H1 (cell line): ENCODE measurements at regions not wholly inside any gene's neighbourhood (a gene's known extent, or its start where the extent isn't known, plus 50 kb on each side); places are given as distances from the start of the nearest gene placed in this dataset.

ENCODE experiments used
- CTCF ChIA-PET: fragments of 300-600 bp; sonication (Branson Sonifier 250); formaldehyde crosslinking; loops from one replicate; lab custom pipeline; 2021; ENCODE audit not compliant: partially characterized antibody; lab: Charles Lee
- POLR2A ChIA-PET: fragments of 300-600 bp; sonication (Branson Sonifier 250); formaldehyde crosslinking; loops from one replicate; lab custom pipeline; 2021; ENCODE audit warnings: inconsistent platforms; ENCODE audit not compliant: partially characterized antibody; lab: Charles Lee
- DNase-seq, 2 experiments: peaks; one replicate each; pipeline versions ENCODE4 v3.0.0 to v3.0.0-alpha.2; 2010 to 2022; ENCODE audit warnings: low spot score in 2 of 2, low read depth in 1 of 2, mixed read lengths in 1 of 2
- FAIRE-seq: peaks from 2 replicates; lab custom pipeline; 2011; peaks lifted over from hg19 to GRCh38; lab: Jason Lieb, UNC
- H2AFZ ChIP-seq: 2 replicates; pipeline ENCODE4 v1.8.1; 2012; ENCODE audit warnings: low read length, inconsistent platforms
- H2AK5ac ChIP-seq: 2 replicates; pipeline ENCODE4 v1.6.1; 2013; ENCODE audit warnings: low read depth, low read length
- H2BK120ac ChIP-seq: replicated peaks from 2 replicates; pipeline ENCODE3; 2013; ENCODE audit warnings: low read depth, low read length, inconsistent platforms
- H2BK12ac ChIP-seq: 2 replicates; pipeline ENCODE4 v1.6.1; 2013; ENCODE audit warnings: low read depth, low read length
- H2BK15ac ChIP-seq: 2 replicates; pipeline ENCODE4 v1.6.1; 2013; ENCODE audit warnings: low read length
- H2BK20ac ChIP-seq: 2 replicates; pipeline ENCODE4 v1.6.1; 2013; ENCODE audit warnings: low read length
- H2BK5ac ChIP-seq: 2 replicates; pipeline ENCODE4 v1.6.1; 2013; ENCODE audit warnings: low read depth, low read length
- H3K14ac ChIP-seq: 2 replicates; pipeline ENCODE4 v1.6.1; 2013; ENCODE audit warnings: inconsistent platforms; ENCODE audit not compliant: insufficient read length
- H3K18ac ChIP-seq: 2 replicates; pipeline ENCODE4 v1.6.1; 2013; ENCODE audit warnings: low read length; ENCODE audit errors: extremely low read depth
- H3K23ac ChIP-seq: 2 replicates; pipeline ENCODE4 v1.6.1; 2013; ENCODE audit warnings: inconsistent platforms; ENCODE audit not compliant: insufficient read length
- H3K23me2 ChIP-seq: 2 replicates; pipeline ENCODE4 v1.6.1; 2013; ENCODE audit warnings: low read depth, low read length
- H3K27ac ChIP-seq: 2 replicates; pipeline ENCODE4 v1.6.1; 2011; ENCODE audit warnings: low read depth, low read length, inconsistent platforms
- H3K27me3 ChIP-seq, 4 experiments: replicated peaks in 1 of 4; 1 replicate in 1 of 4; 2 replicates in 3 of 4; pipeline versions ENCODE4 v1.6.1 to v1.8.1; 2011 to 2013; ENCODE audit warnings: low read length in 3 of 4, mild to moderate bottlenecking in 3 of 4, inconsistent platforms in 2 of 4, mixed read lengths in 2 of 4, moderate library complexity in 1 of 4; ENCODE audit not compliant: control insufficient read depth in 3 of 4, insufficient read depth in 3 of 4; ENCODE audit errors: extremely low read depth in 1 of 4
- H3K36me3 ChIP-seq, 4 experiments: 2 replicates each; pipeline versions ENCODE4 v1.6.1 to v1.8.1; 2011 to 2013; ENCODE audit warnings: mild to moderate bottlenecking in 4 of 4, low read length in 3 of 4, moderate library complexity in 2 of 4, control low read depth in 1 of 4, inconsistent platforms in 1 of 4; ENCODE audit not compliant: insufficient read depth in 4 of 4, control insufficient read depth in 2 of 4
- H3K4ac ChIP-seq: replicated peaks from 2 replicates; pipeline ENCODE3; 2013; ENCODE audit warnings: low read length, low read depth, mixed read lengths, inconsistent platforms; ENCODE audit not compliant: insufficient read length
- H3K4me1 ChIP-seq, 4 experiments: replicated peaks in 1 of 4; 1 replicate in 1 of 4; 2 replicates in 3 of 4; pipeline versions ENCODE4 v1.6.1 to v1.8.1; 2011 to 2013; ENCODE audit warnings: low read length in 3 of 4, inconsistent platforms in 2 of 4, mixed read lengths in 1 of 4; ENCODE audit not compliant: insufficient read depth in 4 of 4, control insufficient read depth in 3 of 4
- H3K4me2 ChIP-seq, 2 experiments: 2 replicates each; pipeline versions ENCODE4 v1.6.1 to v1.8.1; 2011 to 2013; ENCODE audit warnings: low read depth in 2 of 2, low read length in 2 of 2, control low read depth in 1 of 2, inconsistent platforms in 1 of 2, mild to moderate bottlenecking in 1 of 2; ENCODE audit not compliant: insufficient read depth in 1 of 2
- H3K4me3 ChIP-seq, 4 experiments: fragments of 200-600, 300-600 bp in 1 of 4; sonication (generic), shearing (Covaris generic), sonication (Bioruptor Twin) in 1 of 4; 2 replicates each; pipeline versions ENCODE4 v1.5.1 to v1.8.1; 2011 to 2016; ENCODE audit warnings: low read length in 4 of 4, low read depth in 3 of 4, control low read depth in 2 of 4, inconsistent platforms in 2 of 4, mild to moderate bottlenecking in 2 of 4, mixed read lengths in 1 of 4, moderate library complexity in 1 of 4; ENCODE audit not compliant: insufficient read depth in 2 of 4; ENCODE audit errors: extremely low read depth in 1 of 4
- H3K56ac ChIP-seq: replicated peaks from 2 replicates; pipeline ENCODE3; 2013; ENCODE audit warnings: low read depth, mild to moderate bottlenecking, mixed read lengths, low read length, inconsistent platforms; ENCODE audit not compliant: insufficient read length
- H3K79me1 ChIP-seq: 2 replicates; pipeline ENCODE4 v1.6.1; 2013; ENCODE audit warnings: low read depth, low read length, control low read depth
- H3K79me2 ChIP-seq, 2 experiments: 2 replicates each; pipeline versions ENCODE4 v1.6.1 to v1.8.1; 2012 to 2013; ENCODE audit warnings: low read length in 2 of 2, mild to moderate bottlenecking in 2 of 2, inconsistent platforms in 1 of 2; ENCODE audit not compliant: insufficient read depth in 2 of 2, control insufficient read depth in 1 of 2
- H3K9ac ChIP-seq, 4 experiments: replicated peaks in 1 of 4; 1 replicate in 1 of 4; 2 replicates in 3 of 4; pipeline versions ENCODE4 v1.6.1 to v1.8.1; 2011 to 2013; ENCODE audit warnings: low read depth in 3 of 4, low read length in 3 of 4, control low read depth in 2 of 4, mild to moderate bottlenecking in 2 of 4, moderate library complexity in 2 of 4, inconsistent platforms in 1 of 4; ENCODE audit errors: extremely low read depth in 1 of 4
- H3K9me3 ChIP-seq, 2 experiments: 2 replicates each; pipeline versions ENCODE4 v1.6.1 to v1.8.1; 2012 to 2013; ENCODE audit warnings: mild to moderate bottlenecking in 2 of 2, moderate library complexity in 2 of 2, control low read depth in 1 of 2, inconsistent platforms in 1 of 2, low read depth in 1 of 2, low read length in 1 of 2, mixed read lengths in 1 of 2; ENCODE audit not compliant: insufficient read depth in 2 of 2
- H4K20me1 ChIP-seq, 2 experiments: replicated peaks in 1 of 2; 2 replicates each; pipeline versions ENCODE3 to v1.8.1; 2011 to 2013; ENCODE audit warnings: inconsistent platforms in 2 of 2, low read length in 2 of 2, mild to moderate bottlenecking in 1 of 2; ENCODE audit not compliant: insufficient read depth in 2 of 2, control insufficient read depth in 1 of 2
- H4K5ac ChIP-seq: 2 replicates; pipeline ENCODE4 v1.6.1; 2013; ENCODE audit warnings: low read length, low read depth, mixed read lengths, inconsistent platforms; ENCODE audit not compliant: insufficient read length
- H4K8ac ChIP-seq: 2 replicates; pipeline ENCODE4 v1.8.0; 2013; ENCODE audit warnings: mild to moderate bottlenecking, moderate library complexity, low read length, inconsistent platforms; ENCODE audit not compliant: insufficient read depth; ENCODE audit errors: extremely low read depth
- H4K91ac ChIP-seq: replicated peaks from 2 replicates; pipeline ENCODE3; 2013; ENCODE audit warnings: low read length, mixed read lengths, inconsistent platforms; ENCODE audit not compliant: insufficient read length
- CHD1 ChIP-seq: IDR thresholded peaks from 2 replicates; pipeline ENCODE4 v1.6.1; 2012; ENCODE audit warnings: low read depth, low read length, improper control_type of control experiment
- CHD2 ChIP-seq: IDR thresholded peaks from 2 replicates; pipeline ENCODE4 v1.6.1; 2012; ENCODE audit warnings: low read length, improper control_type of control experiment
- CREB1 ChIP-seq: IDR thresholded peaks from 2 replicates; pipeline ENCODE4 v1.6.1; 2012; ENCODE audit warnings: inconsistent platforms
- GABPA ChIP-seq: IDR thresholded peaks from 2 replicates; pipeline ENCODE4 v1.6.1; 2011; ENCODE audit warnings: mild to moderate bottlenecking, low read length, moderate library complexity, borderline replicate concordance; ENCODE audit not compliant: insufficient read depth
- HDAC6 ChIP-seq: IDR thresholded peaks from one replicate; pipeline ENCODE4 v1.7.1; 2012; ENCODE audit warnings: low read depth, mild to moderate bottlenecking, inconsistent platforms, low read length, moderate library complexity
- KDM5A ChIP-seq: fragments of 200-600 bp; IDR thresholded peaks from 2 replicates; pipeline ENCODE4 v1.7.1; 2012; ENCODE audit warnings: mild to moderate bottlenecking, low read length, inconsistent platforms, mixed read lengths
- RNF2 ChIP-seq: fragments of 200-900, 300-1000 bp; sonication (generic); IDR thresholded peaks from 2 replicates; pipeline ENCODE4 v1.7.1; 2016; ENCODE audit warnings: borderline replicate concordance, low read depth, mild to moderate bottlenecking, antibody characterized with exemption, low read length; ENCODE audit not compliant: poor library complexity, severe bottlenecking; ENCODE audit errors: missing control alignments
- SUZ12 ChIP-seq: fragments of 200-600 bp; sonication (generic); IDR thresholded peaks from 2 replicates; pipeline ENCODE4 v1.6.1; 2012; ENCODE audit warnings: mild to moderate bottlenecking, inconsistent platforms, low read length, moderate library complexity, mixed read lengths
- WGBS, 2 experiments: shearing (Covaris generic) in 1 of 2; methylation state at CpG; one replicate each; pipeline versions ENCODE4 v1.1.6 to v1.1.7; 2013 to 2015; ENCODE audit warnings: low lambda C conversion rate in 2 of 2, mixed read lengths in 2 of 2, inconsistent platforms in 1 of 2, low coverage in 1 of 2, missing lambda C conversion rate in 1 of 2; ENCODE audit not compliant: insufficient replicate concordance in 2 of 2, insufficient coverage in 1 of 2, insufficient read length in 1 of 2; ENCODE audit errors: extremely low coverage in 1 of 2, missing lambda C conversion rate in 1 of 2; 5-methylcytosine and 5-hydroxymethylcytosine counted together
- TF ChIP-seq, protein P1 (sequence below): IDR thresholded peaks from 2 replicates; pipeline ENCODE4 v1.6.1; 2012; ENCODE audit warnings: low read length, inconsistent platforms

DNA sequence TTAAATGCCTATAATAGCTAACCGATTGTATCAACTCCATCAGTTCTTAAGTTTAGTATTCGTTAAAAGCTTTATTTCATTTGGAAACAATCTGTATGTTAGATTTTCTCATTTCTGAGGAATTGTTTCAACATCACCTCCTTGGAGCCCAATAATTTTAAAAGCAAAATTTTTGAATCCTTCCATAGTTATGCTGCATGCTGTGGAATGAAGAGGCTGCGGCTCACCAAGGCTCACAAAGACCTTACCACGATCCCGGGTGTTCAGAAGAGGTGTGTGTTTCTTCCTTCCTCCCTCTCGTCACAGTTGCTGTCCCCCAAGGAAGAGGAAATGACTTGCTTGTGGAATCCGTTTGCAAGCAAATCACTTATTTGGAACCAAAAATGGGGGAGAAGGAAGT, 143.8 kb downstream of the FGF1 start:
- H3K4me2 ChIP-seq = no peak overlapping the region
- H2AK5ac ChIP-seq = no peak overlapping the region
- H4K91ac ChIP-seq = no peak overlapping the region
- no peak overlapping the region for H3K4ac ChIP-seq
- H3K23ac ChIP-seq = no peak overlapping the region
- H4K8ac ChIP-seq = no peak overlapping the region
- H3K36me3 ChIP-seq = no peaks in the 10 kb centered on the region
- no peaks in the 10 kb centered on the region for H3K27me3 ChIP-seq
- peak overlapping the region; percentile 38; the same call in 1 of the 2 replicates for H3K18ac ChIP-seq
- no peak overlapping the region; the same call in 1 of the 2 replicates for H2BK15ac ChIP-seq
- H3K23me2 ChIP-seq = peaks cover 2% of the 10 kb centered on the region; the same call in 1 of the 2 replicates
- no peak overlapping the region for H4K5ac ChIP-seq
- no peaks in the 10 kb centered on the region for H3K9me3 ChIP-seq
- FAIRE-seq (no peak), DNase-seq (no peak)
- peaks cover 0 to 6% (median 0%) of the 10 kb centered on the region in 4 experiments; a peak in 2 of 7 replicates for H3K4me1 ChIP-seq
- H2BK120ac ChIP-seq = no peak overlapping the region
- 90% methylated on average over 7 of the region's 7 CpGs; no CpG with 5 or more reads in 1 of the 2 experiments for WGBS, 2 experiments
- H3K27ac ChIP-seq = no peak overlapping the region
- no peak overlapping the region for H2BK5ac ChIP-seq
- no peak overlapping the region for H3K4me3 ChIP-seq
- no peak overlapping the region for H3K56ac ChIP-seq
- peak overlapping the region; percentile 68; the same call in 1 of the 2 replicates for H2AFZ ChIP-seq
- ChIA-PET POLR2A (no interaction called here), CTCF (interaction anchor here (0.6 to 13.2 kb wide), 5 partner anchors 175 to 570 kb away, joined by 3 to 191 read pairs (median 3); partner anchors contain the start of gene SPRY4)
- H2BK12ac ChIP-seq = 0 out of 2 replicates have a peak overlapping the region, but pooled peaks have one; percentile 20
- no peak overlapping the region for H3K14ac ChIP-seq
- TF ChIP-seq HDAC6 = no peak
- TF ChIP-seq CHD2 = no peak
- TF ChIP-seq, protein P1, sequence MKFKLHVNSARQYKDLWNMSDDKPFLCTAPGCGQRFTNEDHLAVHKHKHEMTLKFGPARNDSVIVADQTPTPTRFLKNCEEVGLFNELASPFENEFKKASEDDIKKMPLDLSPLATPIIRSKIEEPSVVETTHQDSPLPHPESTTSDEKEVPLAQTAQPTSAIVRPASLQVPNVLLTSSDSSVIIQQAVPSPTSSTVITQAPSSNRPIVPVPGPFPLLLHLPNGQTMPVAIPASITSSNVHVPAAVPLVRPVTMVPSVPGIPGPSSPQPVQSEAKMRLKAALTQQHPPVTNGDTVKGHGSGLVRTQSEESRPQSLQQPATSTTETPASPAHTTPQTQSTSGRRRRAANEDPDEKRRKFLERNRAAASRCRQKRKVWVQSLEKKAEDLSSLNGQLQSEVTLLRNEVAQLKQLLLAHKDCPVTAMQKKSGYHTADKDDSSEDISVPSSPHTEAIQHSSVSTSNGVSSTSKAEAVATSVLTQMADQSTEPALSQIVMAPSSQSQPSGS = no peak
- no peak for TF ChIP-seq CREB1
- TF ChIP-seq GABPA = no peak
- no peak for TF ChIP-seq CHD1
- no peak for TF ChIP-seq SUZ12
- TF ChIP-seq RNF2 = no peak
- no peak for TF ChIP-seq KDM5A
- H2BK20ac ChIP-seq = no peak overlapping the region; the same call in 1 of the 2 replicates
- H4K20me1 ChIP-seq = no peaks in the 10 kb centered on the region
- H3K79me2 ChIP-seq = no peaks in the 10 kb centered on the region
- no peak overlapping the region for H3K9ac ChIP-seq
- no peaks in the 10 kb centered on the region for H3K79me1 ChIP-seq
